HepG2 (cell line): ENCODE measurements at regions not wholly inside any gene's neighbourhood (a gene's known extent, or its start where the extent isn't known, plus 50 kb on each side); places are given as distances from the start of the nearest gene placed in this dataset.

ENCODE experiments used
- AFF4 ChIP-seq: sonication (generic); formaldehyde crosslinking; IDR thresholded peaks from 2 replicates; pipeline ENCODE4 v1.4.0; 2020; ENCODE audit warnings: missing genetic modification reagents
- CEBPG ChIP-seq: IDR thresholded peaks from 2 replicates; pipeline ENCODE4 v1.6.1; 2016
- CTCF ChIP-seq: sonication (generic); formaldehyde crosslinking; IDR thresholded peaks from 2 replicates; pipeline ENCODE4 v1.5.0; 2020; ENCODE audit warnings: mild to moderate bottlenecking, missing genetic modification reagents, moderate library complexity
- ETV6 ChIP-seq: sonication (generic); formaldehyde crosslinking; conservative IDR thresholded peaks from 2 replicates; pipeline ENCODE4 v1.4.0; 2020; ENCODE audit warnings: missing genetic modification reagents
- POLR2A ChIP-seq, 2 experiments: IDR thresholded peaks; 2 replicates each; pipeline ENCODE4 v1.6.1; 2011; ENCODE audit warnings: low read depth in 2 of 2, low read length in 2 of 2, mild to moderate bottlenecking in 1 of 2, moderate library complexity in 1 of 2; ENCODE audit not compliant: insufficient read depth in 1 of 2
- SMC3 ChIP-seq: IDR thresholded peaks from 2 replicates; pipeline ENCODE4 v1.6.1; 2011; ENCODE audit warnings: low read length, improper control_type of control experiment
- ZBTB1 ChIP-seq: sonication (generic); formaldehyde crosslinking; IDR thresholded peaks from 2 replicates; pipeline ENCODE4 v1.4.0; 2020; ENCODE audit warnings: missing genetic modification reagents, borderline replicate concordance
- ZKSCAN8 ChIP-seq: IDR thresholded peaks from 2 replicates; pipeline ENCODE4 v1.6.1; 2016; ENCODE audit warnings: borderline replicate concordance, missing genetic modification reagents, missing compliant biosample characterization
- ZNF546 ChIP-seq: sonication (generic); formaldehyde crosslinking; conservative IDR thresholded peaks from 2 replicates; pipeline ENCODE4 v1.8.1; 2023; ENCODE audit warnings: mild to moderate bottlenecking, missing genetic modification reagents
- ZNF776 ChIP-seq: sonication (generic); formaldehyde crosslinking; IDR thresholded peaks from 2 replicates; pipeline ENCODE4 v1.4.0; 2020; ENCODE audit warnings: mild to moderate bottlenecking, missing genetic modification reagents
- ZZZ3 ChIP-seq: sonication (generic); formaldehyde crosslinking; IDR thresholded peaks from 2 replicates; pipeline ENCODE4 v1.4.0; 2020; ENCODE audit warnings: missing genetic modification reagents, mild to moderate bottlenecking, borderline replicate concordance
- TF ChIP-seq, protein P1 (sequence below): sonication (generic); formaldehyde crosslinking; IDR thresholded peaks from 2 replicates; pipeline ENCODE4 v1.8.0; 2022; ENCODE audit warnings: mild to moderate bottlenecking, missing genetic modification reagents, moderate library complexity
- TF ChIP-seq, protein P2 (sequence below): sonication (generic); formaldehyde crosslinking; IDR thresholded peaks from 2 replicates; pipeline ENCODE4 v1.8.0; 2022; ENCODE audit warnings: low read depth, missing genetic modification reagents

DNA sequence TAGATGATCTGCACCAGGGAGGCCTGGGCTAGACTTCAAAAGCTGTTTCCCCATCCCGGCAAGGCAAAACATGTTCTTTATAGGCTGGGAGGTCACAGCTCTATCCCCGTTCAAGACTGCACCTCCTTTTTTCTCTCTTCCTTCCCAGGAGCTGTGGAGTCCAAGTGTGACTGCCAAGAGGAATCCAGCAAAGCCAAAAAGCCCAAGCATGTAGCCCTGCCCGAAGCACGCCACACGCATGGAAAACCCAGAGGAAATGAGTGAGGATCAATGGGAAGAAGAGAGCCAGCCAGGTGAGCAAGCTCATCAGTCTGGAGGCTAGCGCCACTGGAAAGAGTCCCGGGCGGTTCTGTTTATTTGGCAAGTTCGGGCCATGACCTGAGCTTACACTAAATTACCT, 240.4 kb downstream of the PRL start:
- TF ChIP-seq CTCF (CRISPR knock-in tag) (no peak), POLR2A (IDR thresholded peaks at IDR 0.05; ENCODE audit: insufficient read depth in 1 of 2, low read depth in 2 of 2, low read length in 2 of 2) (no peak), CEBPG (CRISPR knock-in tag) (no peak), ZBTB1 (CRISPR knock-in tag) (no peak), ZKSCAN8 (CRISPR knock-in tag) (no peak), ZNF546 (CRISPR knock-in tag) (no peak), ZZZ3 (CRISPR knock-in tag) (no peak), AFF4 (no peak), SMC3 (no peak), ZNF776 (no peak), ETV6 (CRISPR knock-in tag) (no peak)
- TF ChIP-seq, protein P1, sequence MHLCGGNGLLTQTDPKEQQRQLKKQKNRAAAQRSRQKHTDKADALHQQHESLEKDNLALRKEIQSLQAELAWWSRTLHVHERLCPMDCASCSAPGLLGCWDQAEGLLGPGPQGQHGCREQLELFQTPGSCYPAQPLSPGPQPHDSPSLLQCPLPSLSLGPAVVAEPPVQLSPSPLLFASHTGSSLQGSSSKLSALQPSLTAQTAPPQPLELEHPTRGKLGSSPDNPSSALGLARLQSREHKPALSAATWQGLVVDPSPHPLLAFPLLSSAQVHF (CRISPR knock-in tag): no peak
- TF ChIP-seq, protein P2, sequence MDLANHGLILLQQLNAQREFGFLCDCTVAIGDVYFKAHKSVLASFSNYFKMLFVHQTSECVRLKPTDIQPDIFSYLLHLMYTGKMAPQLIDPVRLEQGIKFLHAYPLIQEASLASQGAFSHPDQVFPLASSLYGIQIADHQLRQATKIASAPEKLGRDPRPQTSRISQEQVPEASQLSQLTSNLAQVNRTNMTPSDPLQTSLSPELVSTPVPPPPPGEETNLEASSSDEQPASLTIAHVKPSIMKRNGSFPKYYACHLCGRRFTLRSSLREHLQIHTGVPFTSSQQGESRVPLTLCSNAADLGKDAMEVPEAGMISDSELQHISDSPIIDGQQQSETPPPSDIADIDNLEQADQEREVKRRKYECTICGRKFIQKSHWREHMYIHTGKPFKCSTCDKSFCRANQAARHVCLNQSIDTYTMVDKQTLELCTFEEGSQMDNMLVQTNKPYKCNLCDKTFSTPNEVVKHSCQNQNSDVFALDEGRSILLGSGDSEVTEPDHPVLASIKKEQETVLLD (CRISPR knock-in tag): no peak
